Thyroid gland (tissue), 4 donors: ENCODE measurements at regions not wholly inside any gene's neighbourhood (a gene's known extent, or its start where the extent isn't known, plus 50 kb on each side); places are given as distances from the start of the nearest gene placed in this dataset.

Experiments
- DNase-seq, 2 donors: peaks; one replicate each; pipeline ENCODE4 v3.0.0-alpha.2; 2019
- H3K27ac ChIP-seq, 3 donors: fragments of 200-600 bp; sonication (generic); 1 replicate in 2 of 3; 2 replicates in 1 of 3; pipeline ENCODE4 v1.5.1; 2016 to 2019; ENCODE audit warnings: mild to moderate bottlenecking in 1 of 3, moderate library complexity in 1 of 3
- H3K27me3 ChIP-seq: fragments of 200-600 bp; sonication (generic); one replicate; pipeline ENCODE4 v1.5.1; 2019
- H3K36me3 ChIP-seq, 2 donors: fragments of 200-600 bp; sonication (generic); one replicate each; pipeline ENCODE4 v1.5.1; 2016 to 2019
- H3K4me1 ChIP-seq, 2 donors: fragments of 200-600 bp; sonication (generic); one replicate each; pipeline ENCODE4 v1.5.1; 2017 to 2019
- H3K4me3 ChIP-seq, 3 donors: fragments of 200-600 bp; sonication (generic); replicated peaks in 1 of 3; 1 replicate in 2 of 3; 2 replicates in 1 of 3; pipeline ENCODE4 v1.5.1; 2016; ENCODE audit warnings: mild to moderate bottlenecking in 1 of 3
- H3K9me3 ChIP-seq: fragments of 200-600 bp; sonication (generic); one replicate; pipeline ENCODE4 v1.5.1; 2017
- POLR2A ChIP-seq, 2 donors: fragments of 450-650 bp; IDR thresholded peaks; one replicate each; pipeline ENCODE4 v1.6.1; 2017; ENCODE audit warnings: antibody characterized with exemption in 2 of 2, mild to moderate bottlenecking in 2 of 2, moderate library complexity in 1 of 2
- WGBS, 2 donors: methylation state at CpG; one replicate each; pipeline ENCODE4 v1.1.5; 2017; 5-methylcytosine and 5-hydroxymethylcytosine counted together
- intact Hi-C: fragments of 100-400 bp; cut with DNase I; formaldehyde crosslinking; loops from one replicate; pipeline ENCODE4 v1.15.1; 2023
- TF ChIP-seq, protein P1 (sequence below), 6 experiments: fragments of 200-600 bp in 3 of 6; fragments of 450-650 bp in 3 of 6; sonication (generic) in 3 of 6; IDR thresholded peaks; one replicate each; pipeline ENCODE4 v1.5.1; 2016 to 2019; ENCODE audit warnings: antibody characterized with exemption in 6 of 6, mild to moderate bottlenecking in 2 of 6, inconsistent platforms in 1 of 6, moderate library complexity in 1 of 6

DNA sequence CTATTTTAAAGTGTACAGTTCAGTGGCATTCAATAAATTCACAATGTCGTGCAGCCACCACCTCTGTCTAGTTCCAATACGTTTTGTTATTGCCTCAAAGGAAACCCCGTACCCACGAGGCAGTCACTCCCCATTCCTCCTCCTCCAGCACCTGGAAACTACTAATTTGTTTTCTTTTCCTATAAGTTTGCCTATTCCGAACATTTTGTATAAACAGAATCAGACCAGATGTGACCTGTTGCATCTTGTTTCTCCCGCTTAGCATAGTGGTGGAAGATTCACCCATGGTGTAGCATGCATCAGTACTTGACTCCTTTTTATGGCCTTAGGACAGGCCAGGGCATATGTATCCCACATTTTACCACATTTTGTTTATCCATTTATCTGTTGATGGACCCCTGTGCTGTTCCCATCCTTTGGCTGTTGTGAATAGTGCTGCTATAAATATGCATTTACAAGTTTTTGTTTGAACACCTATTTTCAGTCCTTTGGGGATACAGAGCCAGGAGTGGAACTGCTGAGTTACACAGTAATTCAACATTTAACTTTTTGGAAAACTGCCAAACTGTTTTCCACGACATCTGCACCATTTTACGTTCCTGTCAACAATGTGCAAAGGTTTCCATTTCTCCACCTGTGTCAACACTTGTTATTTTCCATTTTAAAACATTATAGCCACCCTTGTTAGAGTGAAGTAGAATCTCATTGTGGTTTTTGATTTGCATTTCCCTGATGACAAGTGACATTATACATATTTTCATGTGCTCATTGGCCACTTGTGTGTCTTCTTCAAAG is 57.8 kb upstream of the STX18 start:
- Histone ChIP-seq H3K36me3 (no peaks in the 10 kb centered on the region), H3K27me3 (no peaks in the 10 kb centered on the region), H3K27ac (no peak overlapping the region), H3K4me3 (no peak overlapping the region), H3K4me1 (no peaks in the 10 kb centered on the region), H3K9me3 (no peaks in the 10 kb centered on the region)
- TF ChIP-seq, protein P1, sequence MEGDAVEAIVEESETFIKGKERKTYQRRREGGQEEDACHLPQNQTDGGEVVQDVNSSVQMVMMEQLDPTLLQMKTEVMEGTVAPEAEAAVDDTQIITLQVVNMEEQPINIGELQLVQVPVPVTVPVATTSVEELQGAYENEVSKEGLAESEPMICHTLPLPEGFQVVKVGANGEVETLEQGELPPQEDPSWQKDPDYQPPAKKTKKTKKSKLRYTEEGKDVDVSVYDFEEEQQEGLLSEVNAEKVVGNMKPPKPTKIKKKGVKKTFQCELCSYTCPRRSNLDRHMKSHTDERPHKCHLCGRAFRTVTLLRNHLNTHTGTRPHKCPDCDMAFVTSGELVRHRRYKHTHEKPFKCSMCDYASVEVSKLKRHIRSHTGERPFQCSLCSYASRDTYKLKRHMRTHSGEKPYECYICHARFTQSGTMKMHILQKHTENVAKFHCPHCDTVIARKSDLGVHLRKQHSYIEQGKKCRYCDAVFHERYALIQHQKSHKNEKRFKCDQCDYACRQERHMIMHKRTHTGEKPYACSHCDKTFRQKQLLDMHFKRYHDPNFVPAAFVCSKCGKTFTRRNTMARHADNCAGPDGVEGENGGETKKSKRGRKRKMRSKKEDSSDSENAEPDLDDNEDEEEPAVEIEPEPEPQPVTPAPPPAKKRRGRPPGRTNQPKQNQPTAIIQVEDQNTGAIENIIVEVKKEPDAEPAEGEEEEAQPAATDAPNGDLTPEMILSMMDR (IDR thresholded peaks at IDR 0.05), result no peak
- no peak for TF ChIP-seq POLR2A (IDR thresholded peaks at IDR 0.05)
- whole genome bisulfite sequencing, 2 donors, result 81% methylated on average over 8 of the region's 8 CpGs
- intact Hi-C loops, result no loop called here
- DNase-seq, result no peak

DNA sequence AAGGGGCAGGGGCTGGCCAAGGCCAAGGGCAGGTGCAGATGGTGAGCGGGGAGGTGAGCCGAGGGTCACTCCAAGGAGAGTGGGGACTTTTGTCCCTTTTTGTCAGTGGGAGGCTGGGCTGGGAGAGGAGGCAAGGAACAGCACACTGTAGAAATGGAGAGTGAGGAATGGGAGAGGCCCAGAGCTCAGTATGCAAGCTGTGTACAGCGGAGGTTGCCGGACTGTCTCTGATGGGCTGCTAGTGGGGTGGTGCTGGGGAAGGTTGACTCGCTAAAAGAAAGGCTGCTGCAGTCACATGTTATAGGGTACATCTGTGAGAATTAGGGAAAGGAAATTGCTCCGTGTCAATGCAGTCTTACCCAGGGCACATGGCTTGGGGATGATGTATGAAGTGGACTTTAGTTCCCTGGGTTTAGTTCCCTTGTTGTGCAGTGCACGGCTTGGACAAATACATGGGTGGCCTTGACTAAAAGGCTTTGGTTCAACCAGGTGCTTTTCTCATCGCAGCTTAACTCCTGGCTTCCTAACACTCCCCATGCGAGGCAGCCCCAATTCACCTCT is 57.1 kb upstream of the STX18 start:
- Histone ChIP-seq H3K4me3 (no peak overlapping the region), H3K36me3 (no peaks in the 10 kb centered on the region), H3K27ac (no peak overlapping the region), H3K27me3 (no peaks in the 10 kb centered on the region), H3K4me1 (no peaks in the 10 kb centered on the region), H3K9me3 (no peaks in the 10 kb centered on the region)
- DNase-seq, result no peak
- TF ChIP-seq, protein P1 (IDR thresholded peaks at IDR 0.05), result no peak
- no peak for TF ChIP-seq POLR2A (IDR thresholded peaks at IDR 0.05)
- intact Hi-C loops, result no loop called here
- 90 to 91% methylated on average over 9 of the region's 9 CpGs for WGBS, 2 donors

DNA sequence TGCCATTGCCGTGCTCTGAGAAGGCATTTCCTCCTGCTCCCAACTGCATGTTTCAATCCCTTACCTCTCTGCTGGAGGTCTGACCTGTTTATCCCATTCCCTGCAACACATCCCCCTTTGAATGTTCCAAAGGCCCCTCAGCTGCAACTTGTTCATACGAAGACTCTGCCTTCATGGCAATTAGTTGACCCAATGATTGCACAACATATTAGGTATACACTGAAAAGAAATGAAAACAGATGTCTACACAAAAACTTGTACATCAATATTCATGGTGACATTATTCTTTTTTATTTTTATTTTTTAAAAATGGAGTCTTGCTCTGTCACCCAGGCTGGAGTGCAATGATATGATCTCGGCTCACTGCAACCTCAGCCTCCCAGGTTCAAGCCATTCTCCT is 54.9 kb upstream of the STX18 start:
- TF ChIP-seq, protein P1 (IDR thresholded peaks at IDR 0.05), result no peak
- TF ChIP-seq POLR2A (IDR thresholded peaks at IDR 0.05), result no peak
- DNase-seq, result no peak
- no peak overlapping the region for H3K4me3 ChIP-seq
- WGBS, 2 donors, result 97% methylated on average over 3 of the region's 3 CpGs
- H3K9me3 ChIP-seq, result no peaks in the 10 kb centered on the region
- H3K4me1 ChIP-seq, result no peaks in the 10 kb centered on the region
- intact Hi-C loops, result no loop called here
- no peak overlapping the region for H3K27ac ChIP-seq
- H3K36me3 ChIP-seq, result no peaks in the 10 kb centered on the region
- H3K27me3 ChIP-seq, result no peaks in the 10 kb centered on the region

DNA sequence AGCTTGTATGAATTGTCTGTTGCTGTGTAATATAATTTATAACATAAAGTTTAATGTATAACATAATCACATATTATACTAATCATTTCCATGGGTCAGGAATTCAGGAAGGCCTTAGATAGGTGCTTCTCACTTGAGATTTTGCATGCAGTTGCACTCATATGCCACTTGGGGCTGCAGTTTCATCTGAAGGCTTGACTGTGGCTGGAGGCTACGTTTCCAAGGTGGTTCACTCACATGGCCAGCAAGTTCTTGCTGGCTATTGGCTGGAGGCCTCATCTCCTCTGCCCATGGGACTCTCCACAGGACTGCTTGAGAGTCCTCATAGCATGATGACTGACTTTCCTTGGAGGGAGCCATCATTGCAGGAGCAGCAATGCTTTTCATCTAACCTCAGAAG is 53.4 kb upstream of the STX18 start:
- 80 to 88% methylated on average over 1 of the region's 1 CpG for WGBS, 2 donors
- H3K36me3 ChIP-seq, result no peaks in the 10 kb centered on the region
- no peak for TF ChIP-seq POLR2A (IDR thresholded peaks at IDR 0.05)
- TF ChIP-seq, protein P1 (IDR thresholded peaks at IDR 0.05), result no peak
- H3K9me3 ChIP-seq, result no peaks in the 10 kb centered on the region
- intact Hi-C loops, result no loop called here
- no peak for DNase-seq
- H3K4me3 ChIP-seq, result no peak overlapping the region
- no peak overlapping the region for H3K27ac ChIP-seq
- no peaks in the 10 kb centered on the region for H3K4me1 ChIP-seq
- no peaks in the 10 kb centered on the region for H3K27me3 ChIP-seq

DNA sequence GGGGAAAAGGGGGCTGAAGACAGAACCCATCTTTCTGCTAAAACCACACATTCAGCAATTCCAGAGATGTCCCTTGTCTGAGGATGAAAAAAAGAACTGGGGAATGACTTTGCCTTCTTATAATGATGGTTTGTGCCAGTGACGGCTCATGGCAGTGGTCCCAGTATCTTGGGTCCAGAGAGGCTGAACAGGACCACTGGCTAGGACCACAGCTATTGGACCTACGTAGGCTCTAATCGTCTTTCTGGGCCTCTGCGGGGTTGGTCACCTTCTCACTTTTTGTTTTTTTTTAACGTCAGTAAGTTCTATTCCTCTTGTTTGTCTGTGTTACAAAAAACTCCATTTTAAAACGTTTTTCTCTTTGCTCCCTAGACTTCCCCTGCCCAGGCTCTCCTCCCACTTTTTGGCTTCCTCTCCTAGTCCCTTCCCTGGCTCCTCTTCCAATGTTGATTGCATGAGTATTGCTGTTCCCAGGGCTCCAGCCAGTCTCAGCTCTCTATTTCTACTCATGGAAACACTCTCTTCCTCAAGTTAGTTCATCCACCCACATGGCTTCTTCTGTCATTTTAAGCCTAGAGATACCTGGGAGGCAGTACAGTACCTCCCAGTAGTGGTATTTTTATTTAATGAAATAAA is 52.6 kb upstream of the STX18 start:
- no peak for TF ChIP-seq POLR2A (IDR thresholded peaks at IDR 0.05)
- TF ChIP-seq, protein P1 (IDR thresholded peaks at IDR 0.05), result no peak
- Histone ChIP-seq H3K27me3 (no peaks in the 10 kb centered on the region), H3K4me3 (no peak overlapping the region), H3K27ac (no peak overlapping the region), H3K9me3 (no peaks in the 10 kb centered on the region), H3K36me3 (no peaks in the 10 kb centered on the region), H3K4me1 (no peaks in the 10 kb centered on the region)
- 69 to 77% methylated on average over 6 of the region's 6 CpGs for WGBS, 2 donors
- intact Hi-C loops, result no loop called here
- DNase-seq, result no peak
